Upper lobe of right lung (tissue), 1 donor: ENCODE measurements at regions not wholly inside any gene's neighbourhood (a gene's known extent, or its start where the extent isn't known, plus 50 kb on each side); places are given as distances from the start of the nearest gene placed in this dataset.

Experiments used
- ATAC-seq: fragments of 200-7000 bp; cut with Tn5 transposase; one replicate; pipeline ENCODE4 v1.9.1; 2020; ENCODE audit warnings: mild to moderate bottlenecking, moderate library complexity
- DNase-seq: peaks from one replicate; pipeline ENCODE4 v3.0.0-alpha.2; 2020
- H3K27ac ChIP-seq: fragments of 200-600 bp; one replicate; pipeline ENCODE4 v1.8.0; 2022
- H3K27me3 ChIP-seq: fragments of 200-600 bp; one replicate; pipeline ENCODE4 v1.8.0; 2022; ENCODE audit warnings: mild to moderate bottlenecking
- H3K36me3 ChIP-seq: fragments of 200-600 bp; one replicate; pipeline ENCODE4 v1.8.0; 2022
- H3K4me1 ChIP-seq: fragments of 200-600 bp; one replicate; pipeline ENCODE4 v1.8.0; 2022
- H3K4me3 ChIP-seq: fragments of 200-600 bp; one replicate; pipeline ENCODE4 v1.8.0; 2022; ENCODE audit warnings: mild to moderate bottlenecking
- H3K9me3 ChIP-seq: fragments of 200-600 bp; one replicate; pipeline ENCODE4 v1.8.0; 2022
- intact Hi-C: fragments of 100-400 bp; cut with DNase I; formaldehyde crosslinking; loops from one replicate; pipeline ENCODE4 v1.11.0; 2022
- TF ChIP-seq, protein P1 (sequence below): fragments of 200-600 bp; IDR thresholded peaks from one replicate; pipeline ENCODE4 v1.8.0; 2022; ENCODE audit warnings: antibody characterized with exemption
- donor health status: DM: no; HTN: yes; CAD: no; lungs with severe emphysema.

DNA sequence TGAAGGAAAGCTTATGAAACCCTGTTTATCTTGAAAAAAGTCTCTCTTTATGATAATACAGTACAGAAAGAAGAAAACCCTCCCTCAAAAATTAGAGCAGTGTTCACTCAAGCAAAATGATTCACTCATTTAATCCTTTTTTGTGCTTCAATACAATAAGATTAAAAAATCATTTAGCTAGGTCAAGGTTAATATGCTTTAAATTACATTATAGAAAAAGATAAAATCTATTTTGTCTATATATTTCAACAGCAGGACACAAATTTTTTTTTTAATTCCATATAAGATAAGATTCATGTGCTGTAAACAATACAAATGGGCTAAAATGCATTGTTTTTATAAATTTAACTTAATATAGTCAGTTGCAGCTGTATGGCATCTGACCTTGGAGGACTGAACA lies 176.9 kb downstream of the KCNE4 start:
- no peak overlapping the region for H3K4me3 ChIP-seq
- DNase-seq (no peak), ATAC-seq (no peak)
- no peak overlapping the region for H3K27ac ChIP-seq
- no peaks in the 10 kb centered on the region for H3K36me3 ChIP-seq
- TF ChIP-seq, protein P1, sequence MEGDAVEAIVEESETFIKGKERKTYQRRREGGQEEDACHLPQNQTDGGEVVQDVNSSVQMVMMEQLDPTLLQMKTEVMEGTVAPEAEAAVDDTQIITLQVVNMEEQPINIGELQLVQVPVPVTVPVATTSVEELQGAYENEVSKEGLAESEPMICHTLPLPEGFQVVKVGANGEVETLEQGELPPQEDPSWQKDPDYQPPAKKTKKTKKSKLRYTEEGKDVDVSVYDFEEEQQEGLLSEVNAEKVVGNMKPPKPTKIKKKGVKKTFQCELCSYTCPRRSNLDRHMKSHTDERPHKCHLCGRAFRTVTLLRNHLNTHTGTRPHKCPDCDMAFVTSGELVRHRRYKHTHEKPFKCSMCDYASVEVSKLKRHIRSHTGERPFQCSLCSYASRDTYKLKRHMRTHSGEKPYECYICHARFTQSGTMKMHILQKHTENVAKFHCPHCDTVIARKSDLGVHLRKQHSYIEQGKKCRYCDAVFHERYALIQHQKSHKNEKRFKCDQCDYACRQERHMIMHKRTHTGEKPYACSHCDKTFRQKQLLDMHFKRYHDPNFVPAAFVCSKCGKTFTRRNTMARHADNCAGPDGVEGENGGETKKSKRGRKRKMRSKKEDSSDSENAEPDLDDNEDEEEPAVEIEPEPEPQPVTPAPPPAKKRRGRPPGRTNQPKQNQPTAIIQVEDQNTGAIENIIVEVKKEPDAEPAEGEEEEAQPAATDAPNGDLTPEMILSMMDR = no peak
- no peaks in the 10 kb centered on the region for H3K9me3 ChIP-seq
- H3K4me1 ChIP-seq = no peaks in the 10 kb centered on the region
- intact Hi-C loops = no loop called here
- no peaks in the 10 kb centered on the region for H3K27me3 ChIP-seq

DNA sequence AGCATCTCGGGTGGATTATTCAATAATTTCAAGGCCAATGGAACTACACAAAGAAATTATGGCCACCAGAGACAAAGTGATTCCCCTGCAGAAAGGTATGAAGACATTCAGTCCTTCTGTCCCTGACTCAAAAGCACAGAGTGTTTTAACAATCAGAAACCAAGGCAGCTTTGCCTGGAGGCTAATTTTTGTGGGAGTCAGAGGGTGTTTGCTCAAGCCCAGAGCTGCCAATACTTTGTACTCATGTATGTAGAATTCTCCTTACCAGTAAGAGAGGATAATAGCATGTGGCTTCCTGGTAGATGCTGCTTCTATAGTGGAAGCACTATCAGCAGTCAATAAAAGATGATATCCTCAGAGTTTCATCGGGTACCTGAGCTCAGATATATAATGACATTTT lies 178.4 kb downstream of the KCNE4 start:
- intact Hi-C loops = no loop called here
- Histone ChIP-seq H3K9me3 (no peaks in the 10 kb centered on the region), H3K36me3 (no peaks in the 10 kb centered on the region), H3K4me3 (no peak overlapping the region), H3K4me1 (no peaks in the 10 kb centered on the region), H3K27me3 (no peaks in the 10 kb centered on the region), H3K27ac (no peak overlapping the region)
- ATAC-seq = no peak
- no peak for DNase-seq
- TF ChIP-seq, protein P1 = no peak

DNA sequence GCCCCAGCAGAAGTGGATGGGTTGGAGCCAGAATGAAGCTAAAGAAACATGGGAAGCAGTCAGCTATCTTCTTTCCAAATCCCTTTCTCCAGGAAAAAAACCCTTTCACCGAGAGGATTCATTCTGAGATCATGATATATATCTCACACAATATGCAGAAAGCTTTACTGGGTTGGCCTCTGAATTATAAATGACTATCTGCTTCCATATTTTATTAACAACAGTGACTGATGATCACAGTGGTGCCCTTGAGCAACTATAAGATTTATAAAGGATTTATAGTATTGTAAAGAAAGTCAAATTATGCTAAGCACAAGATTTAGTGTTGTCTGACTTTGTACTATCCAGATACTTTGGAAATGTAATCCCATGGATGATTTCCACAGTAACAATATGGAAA lies 180.3 kb downstream of the KCNE4 start:
- no peak overlapping the region for H3K27ac ChIP-seq
- H3K36me3 ChIP-seq = no peaks in the 10 kb centered on the region
- H3K9me3 ChIP-seq = no peaks in the 10 kb centered on the region
- no peak for ATAC-seq
- H3K4me3 ChIP-seq = no peak overlapping the region
- intact Hi-C loops = no loop called here
- no peaks in the 10 kb centered on the region for H3K4me1 ChIP-seq
- TF ChIP-seq, protein P1 = no peak
- H3K27me3 ChIP-seq = no peaks in the 10 kb centered on the region
- no peak for DNase-seq

GRCh38 chr2:223232896-223233295 lies 180.9 kb downstream of the KCNE4 start:
- Histone ChIP-seq H3K27me3 (no peaks in the 10 kb centered on the region), H3K9me3 (no peaks in the 10 kb centered on the region), H3K4me1 (no peaks in the 10 kb centered on the region), H3K4me3 (no peak overlapping the region), H3K36me3 (no peaks in the 10 kb centered on the region), H3K27ac (no peak overlapping the region)
- intact Hi-C loops = no loop called here
- no peak for DNase-seq
- TF ChIP-seq, protein P1 = no peak
- ATAC-seq = no peak

- DNase-seq (no peak), ATAC-seq (no peak)
- Histone ChIP-seq H3K27ac (no peak overlapping the region), H3K36me3 (no peaks in the 10 kb centered on the region), H3K4me1 (no peaks in the 10 kb centered on the region), H3K27me3 (no peaks in the 10 kb centered on the region), H3K4me3 (no peak overlapping the region), H3K9me3 (no peaks in the 10 kb centered on the region)
- TF ChIP-seq, protein P1 = no peak
- intact Hi-C loops = no loop called here
These were observed 184.0 kb downstream of the KCNE4 start for GRCh38 chr2:223235986-223236385.

GRCh38 chr2:223238301-223238700 lies 186.3 kb downstream of the KCNE4 start:
- TF ChIP-seq, protein P1 = no peak
- no peaks in the 10 kb centered on the region for H3K27me3 ChIP-seq
- H3K4me1 ChIP-seq = no peaks in the 10 kb centered on the region
- intact Hi-C loops = no loop called here
- H3K9me3 ChIP-seq = no peaks in the 10 kb centered on the region
- no peak overlapping the region for H3K27ac ChIP-seq
- ATAC-seq (no peak), DNase-seq (no peak)
- no peaks in the 10 kb centered on the region for H3K36me3 ChIP-seq
- H3K4me3 ChIP-seq = no peak overlapping the region
